ENCODE measurements at regions not wholly inside any gene's neighbourhood (a gene's known extent, or its start where the extent isn't known, plus 50 kb on each side); places are given as distances from the start of the nearest gene placed in this dataset.

GRCh38 chr2:146992466-146992865 lies 852.4 kb upstream of the ACVR2A start:
- Histone ChIP-seq H3F3A (ENCODE audit: insufficient read depth, low read depth) (no peaks in the 10 kb centered on the region), H3K79me2 (ENCODE audit: low read depth) (no peaks in the 10 kb centered on the region), H3K9me3 (ENCODE audit: insufficient read depth, low read depth) (no peaks in the 10 kb centered on the region), H3K4me2 (no peak overlapping the region), H3K36me3 (ENCODE audit: low read depth) (no peaks in the 10 kb centered on the region), H4K20me1 (ENCODE audit: insufficient read depth) (no peaks in the 10 kb centered on the region), H3K27ac (no peak overlapping the region), H2AFZ (no peak overlapping the region), H3K4me1 (replicated peaks; ENCODE audit: insufficient read depth) (0 out of 2 replicates have a peak, but pooled peaks cover 6% of the 10 kb centered on the region), H3K27me3 (ENCODE audit: insufficient read depth, low read depth) (no peaks in the 10 kb centered on the region), H3K4me3 (no peak overlapping the region), H3K9me2 (ENCODE audit: insufficient read depth) (no peaks in the 10 kb centered on the region)
- BruUV-seq (replicated peaks), result no TSS peak
- TF ChIP-seq, protein P1, sequence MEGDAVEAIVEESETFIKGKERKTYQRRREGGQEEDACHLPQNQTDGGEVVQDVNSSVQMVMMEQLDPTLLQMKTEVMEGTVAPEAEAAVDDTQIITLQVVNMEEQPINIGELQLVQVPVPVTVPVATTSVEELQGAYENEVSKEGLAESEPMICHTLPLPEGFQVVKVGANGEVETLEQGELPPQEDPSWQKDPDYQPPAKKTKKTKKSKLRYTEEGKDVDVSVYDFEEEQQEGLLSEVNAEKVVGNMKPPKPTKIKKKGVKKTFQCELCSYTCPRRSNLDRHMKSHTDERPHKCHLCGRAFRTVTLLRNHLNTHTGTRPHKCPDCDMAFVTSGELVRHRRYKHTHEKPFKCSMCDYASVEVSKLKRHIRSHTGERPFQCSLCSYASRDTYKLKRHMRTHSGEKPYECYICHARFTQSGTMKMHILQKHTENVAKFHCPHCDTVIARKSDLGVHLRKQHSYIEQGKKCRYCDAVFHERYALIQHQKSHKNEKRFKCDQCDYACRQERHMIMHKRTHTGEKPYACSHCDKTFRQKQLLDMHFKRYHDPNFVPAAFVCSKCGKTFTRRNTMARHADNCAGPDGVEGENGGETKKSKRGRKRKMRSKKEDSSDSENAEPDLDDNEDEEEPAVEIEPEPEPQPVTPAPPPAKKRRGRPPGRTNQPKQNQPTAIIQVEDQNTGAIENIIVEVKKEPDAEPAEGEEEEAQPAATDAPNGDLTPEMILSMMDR (conservative IDR thresholded peaks at IDR 0.05), result no peak
- no peak for TF ChIP-seq EZH2 (IDR thresholded peaks at IDR 0.05; ENCODE audit: low read depth)
- no peak for DNase-seq
- intact Hi-C loops (cut with micrococcal nuclease; ENCODE audit: unreplicated experiment), result no loop called here
- ChIA-PET POLR2A (ENCODE audit: unreplicated experiment) (no interaction called here), CTCF (no interaction called here)

DNA sequence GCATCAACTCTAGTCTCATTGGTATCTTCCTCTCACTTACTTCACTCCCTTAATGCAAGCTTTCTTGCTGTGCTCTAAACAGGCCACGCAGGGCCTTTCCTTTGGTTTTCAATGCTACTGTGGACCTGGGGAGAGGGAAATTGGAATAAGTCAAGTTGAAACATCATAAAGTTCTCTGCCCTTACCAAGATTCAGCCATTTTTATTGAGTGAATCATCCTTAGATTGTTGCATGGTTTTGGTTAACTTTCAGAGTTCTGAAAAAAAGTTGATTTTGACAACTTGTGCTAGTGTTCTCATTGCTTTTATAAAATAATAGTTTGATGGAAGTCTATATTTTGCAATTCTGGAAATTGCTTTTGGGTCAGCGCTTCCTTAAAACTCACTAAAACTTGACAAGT lies 852.8 kb upstream of the ACVR2A start:
- Histone ChIP-seq H3K4me3 (no peak overlapping the region), H3K4me2 (no peak overlapping the region), H3K27me3 (ENCODE audit: insufficient read depth, low read depth) (no peaks in the 10 kb centered on the region), H4K20me1 (ENCODE audit: insufficient read depth) (no peaks in the 10 kb centered on the region), H2AFZ (no peak overlapping the region), H3K27ac (no peak overlapping the region), H3K9me2 (ENCODE audit: insufficient read depth) (no peaks in the 10 kb centered on the region), H3F3A (ENCODE audit: insufficient read depth, low read depth) (no peaks in the 10 kb centered on the region), H3K36me3 (ENCODE audit: low read depth) (no peaks in the 10 kb centered on the region), H3K79me2 (ENCODE audit: low read depth) (no peaks in the 10 kb centered on the region), H3K9me3 (ENCODE audit: insufficient read depth, low read depth) (no peaks in the 10 kb centered on the region), H3K4me1 (replicated peaks; ENCODE audit: insufficient read depth) (0 out of 2 replicates have a peak, but pooled peaks cover 6% of the 10 kb centered on the region)
- no peak for DNase-seq
- ChIA-PET POLR2A (ENCODE audit: unreplicated experiment) (no interaction called here), CTCF (no interaction called here)
- TF ChIP-seq, protein P1 (conservative IDR thresholded peaks at IDR 0.05), result no peak
- TF ChIP-seq EZH2 (IDR thresholded peaks at IDR 0.05; ENCODE audit: low read depth), result no peak
- BruUV-seq (replicated peaks), result no TSS peak
- intact Hi-C loops (cut with micrococcal nuclease; ENCODE audit: unreplicated experiment), result no loop called here

DNA sequence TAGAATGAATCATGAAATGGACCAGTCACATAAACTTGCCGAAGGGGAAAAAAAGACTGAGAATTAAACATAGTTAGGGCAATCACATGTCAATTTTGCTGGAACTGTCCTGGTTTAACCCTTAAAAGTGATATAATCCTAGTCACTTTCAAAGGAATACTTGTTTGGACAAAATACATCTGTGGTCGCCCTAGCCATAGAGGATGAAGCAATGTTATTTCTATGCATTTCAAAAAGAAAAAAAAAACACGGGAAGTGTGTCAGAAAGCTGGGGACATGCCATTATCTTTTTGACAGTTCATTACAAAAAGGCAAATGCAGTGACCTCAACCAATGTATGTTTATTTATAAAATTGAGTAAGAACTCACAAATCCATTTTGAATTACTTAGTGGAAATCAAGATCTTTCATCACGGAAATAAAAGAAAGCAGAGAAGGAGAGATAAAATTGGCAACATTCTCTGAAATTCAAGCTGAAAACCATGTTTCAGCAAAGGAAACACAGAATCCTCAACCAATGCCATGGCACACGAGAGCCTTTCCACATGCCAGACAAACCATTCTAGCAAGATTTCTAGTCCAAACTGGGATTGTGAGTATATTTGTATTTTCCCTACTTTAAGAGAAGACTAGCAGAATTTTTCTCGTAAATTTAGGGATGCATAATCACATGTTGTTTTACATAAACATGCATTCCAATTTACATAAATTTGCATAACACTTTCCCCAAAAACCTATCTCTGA lies 854.3 kb upstream of the ACVR2A start:
- no TSS peak for BruUV-seq (replicated peaks)
- Histone ChIP-seq H3K9me3 (ENCODE audit: insufficient read depth, low read depth) (no peaks in the 10 kb centered on the region), H3K4me2 (no peak overlapping the region), H4K20me1 (ENCODE audit: insufficient read depth) (no peaks in the 10 kb centered on the region), H3K27ac (no peak overlapping the region), H3K27me3 (ENCODE audit: insufficient read depth, low read depth) (no peaks in the 10 kb centered on the region), H3K4me3 (no peak overlapping the region), H3F3A (ENCODE audit: insufficient read depth, low read depth) (no peaks in the 10 kb centered on the region), H3K9me2 (ENCODE audit: insufficient read depth) (no peaks in the 10 kb centered on the region), H3K36me3 (ENCODE audit: low read depth) (no peaks in the 10 kb centered on the region), H2AFZ (no peak overlapping the region), H3K4me1 (replicated peaks; ENCODE audit: insufficient read depth) (0 out of 2 replicates have a peak, but pooled peaks cover 6% of the 10 kb centered on the region), H3K79me2 (ENCODE audit: low read depth) (no peaks in the 10 kb centered on the region)
- no peak for TF ChIP-seq EZH2 (IDR thresholded peaks at IDR 0.05; ENCODE audit: low read depth)
- TF ChIP-seq, protein P1 (conservative IDR thresholded peaks at IDR 0.05), result no peak
- no peak for DNase-seq
- CTCF ChIA-PET, result no interaction called here
- intact Hi-C loops (cut with micrococcal nuclease; ENCODE audit: unreplicated experiment), result no loop called here
- POLR2A ChIA-PET (ENCODE audit: unreplicated experiment), result no interaction called here
